ELR (cell line): ENCODE measurements at regions not wholly inside any gene's neighbourhood (a gene's known extent, or its start where the extent isn't known, plus 50 kb on each side); places are given as distances from the start of the nearest gene placed in this dataset.

Experiments
- DNase-seq: peaks from one replicate; pipeline ENCODE4 v3.0.0-alpha.2; 2015; ENCODE audit warnings: low read depth

- DNase-seq: no peak
Observed at GRCh38 chr6:81861281-81861680, 108.8 kb upstream of the TENT5A start.

GRCh38 chr6:81859884-81860283, 107.4 kb upstream of the TENT5A start:
- DNase-seq: no peak

GRCh38 chr6:81857812-81858211, 105.3 kb upstream of the TENT5A start:
- no peak for DNase-seq

GRCh38 chr6:81856872-81857271, 104.4 kb upstream of the TENT5A start:
- DNase-seq: no peak

- DNase-seq: no peak
Observed at GRCh38 chr6:81854474-81854873, 102.0 kb upstream of the TENT5A start.

GRCh38 chr6:81853975-81854374, 101.5 kb upstream of the TENT5A start:
- DNase-seq: no peak

- DNase-seq: no peak
Observed at GRCh38 chr6:81849248-81849647, 96.8 kb upstream of the TENT5A start.

- no peak for DNase-seq
Observed at GRCh38 chr6:81847866-81848265, 95.4 kb upstream of the TENT5A start.

- DNase-seq: no peak
Observed at GRCh38 chr6:81844686-81845085, 92.2 kb upstream of the TENT5A start.

- no peak for DNase-seq
Observed at GRCh38 chr6:81843302-81843701, 90.8 kb upstream of the TENT5A start.

GRCh38 chr6:81842254-81842653, 89.8 kb upstream of the TENT5A start:
- no peak for DNase-seq

- DNase-seq: peak; percentile 10
Observed at GRCh38 chr6:81838724-81839426, 86.4 kb upstream of the TENT5A start.

GRCh38 chr6:81838031-81838430, 85.5 kb upstream of the TENT5A start:
- DNase-seq: no peak

- DNase-seq: peak; percentile 71
Observed at GRCh38 chr6:81834141-81834681, 81.7 kb upstream of the TENT5A start.

- no peak for DNase-seq
Observed at GRCh38 chr6:81832304-81832703, 79.8 kb upstream of the TENT5A start.

- no peak for DNase-seq
Observed at GRCh38 chr6:81831274-81831673, 78.8 kb upstream of the TENT5A start.

GRCh38 chr6:81826784-81827183, 74.3 kb upstream of the TENT5A start:
- no peak for DNase-seq

GRCh38 chr6:81822568-81822967, 70.1 kb upstream of the TENT5A start:
- DNase-seq: no peak

- no peak for DNase-seq
Observed at GRCh38 chr6:81821449-81821848, 69.0 kb upstream of the TENT5A start.

- DNase-seq: no peak
Observed at GRCh38 chr6:81820980-81821379, 68.5 kb upstream of the TENT5A start.

GRCh38 chr6:81820422-81820821, 67.9 kb upstream of the TENT5A start:
- no peak for DNase-seq

GRCh38 chr6:81819767-81820166, 67.3 kb upstream of the TENT5A start:
- DNase-seq: no peak

GRCh38 chr6:81818901-81819361, 66.5 kb upstream of the TENT5A start:
- no peak for DNase-seq

GRCh38 chr6:81816380-81816779, 63.9 kb upstream of the TENT5A start:
- no peak for DNase-seq
